ENCODE measurements at regions not wholly inside any gene's neighbourhood (a gene's known extent, or its start where the extent isn't known, plus 50 kb on each side); places are given as distances from the start of the nearest gene placed in this dataset.
"Not testable (repeated sequence)": the region's sequence is repeated elsewhere in the genome, so short reads cannot be mapped to it uniquely, and the experiment has no call there.

GRCh38 chr2:111258318-111258717, 137.6 kb downstream of the BCL2L11 start:
- H3K36me3 Mint-ChIP-seq (ENCODE audit: low read depth); H3K4me3 Mint-ChIP-seq; H3K27ac Mint-ChIP-seq; CTCF ChIA-PET; DNase-seq; H3K27me3 Mint-ChIP-seq; ATAC-seq (ENCODE audit: low read depth); H3K9me3 Mint-ChIP-seq; intact Hi-C loops (cut with micrococcal nuclease); POLR2A ChIA-PET; H3K4me1 Mint-ChIP-seq: not testable (repeated sequence)

DNA sequence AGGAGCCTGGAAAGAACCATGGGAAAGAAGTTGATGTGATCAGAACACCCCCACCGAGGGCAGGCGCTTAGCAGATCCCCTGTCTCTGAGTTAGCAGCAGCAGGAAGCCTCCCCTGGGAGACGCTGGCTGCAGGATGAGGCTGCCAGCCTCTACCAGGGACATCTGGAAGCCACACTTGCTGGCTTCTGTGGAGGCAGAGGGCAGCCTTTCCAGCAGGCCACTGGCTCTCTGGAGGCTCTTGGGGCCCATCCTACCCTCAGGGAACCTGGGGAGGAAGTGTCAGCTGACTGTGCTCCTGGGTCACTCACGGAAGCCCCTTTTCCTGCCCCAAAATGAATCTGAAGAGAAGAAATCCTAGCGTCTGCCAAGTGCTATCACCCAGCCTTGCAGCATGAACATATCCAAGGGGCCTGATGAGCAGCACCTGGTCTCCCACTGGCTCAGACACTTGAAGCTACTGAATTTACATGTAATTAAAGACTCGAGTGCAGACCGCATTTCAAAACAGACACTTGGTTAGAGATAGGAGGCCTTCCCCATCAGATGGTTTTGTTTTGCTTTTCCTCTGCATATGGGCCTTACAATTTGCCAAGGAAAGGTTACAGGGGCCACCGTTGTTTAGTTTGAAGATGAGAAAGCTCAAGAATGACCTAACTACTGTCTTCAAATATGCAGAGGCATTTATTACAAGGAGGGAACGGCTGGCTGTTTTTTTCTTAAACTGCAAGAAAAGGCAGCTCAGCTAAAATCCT, 142.1 kb downstream of the BCL2L11 start:
- H3K4me1 Mint-ChIP-seq; POLR2A ChIA-PET; CTCF ChIA-PET; H3K27me3 Mint-ChIP-seq; H3K36me3 Mint-ChIP-seq (ENCODE audit: low read depth); intact Hi-C loops (cut with micrococcal nuclease); H3K9me3 Mint-ChIP-seq; ATAC-seq (ENCODE audit: low read depth); H3K4me3 Mint-ChIP-seq; H3K27ac Mint-ChIP-seq; DNase-seq: not testable (repeated sequence)

DNA sequence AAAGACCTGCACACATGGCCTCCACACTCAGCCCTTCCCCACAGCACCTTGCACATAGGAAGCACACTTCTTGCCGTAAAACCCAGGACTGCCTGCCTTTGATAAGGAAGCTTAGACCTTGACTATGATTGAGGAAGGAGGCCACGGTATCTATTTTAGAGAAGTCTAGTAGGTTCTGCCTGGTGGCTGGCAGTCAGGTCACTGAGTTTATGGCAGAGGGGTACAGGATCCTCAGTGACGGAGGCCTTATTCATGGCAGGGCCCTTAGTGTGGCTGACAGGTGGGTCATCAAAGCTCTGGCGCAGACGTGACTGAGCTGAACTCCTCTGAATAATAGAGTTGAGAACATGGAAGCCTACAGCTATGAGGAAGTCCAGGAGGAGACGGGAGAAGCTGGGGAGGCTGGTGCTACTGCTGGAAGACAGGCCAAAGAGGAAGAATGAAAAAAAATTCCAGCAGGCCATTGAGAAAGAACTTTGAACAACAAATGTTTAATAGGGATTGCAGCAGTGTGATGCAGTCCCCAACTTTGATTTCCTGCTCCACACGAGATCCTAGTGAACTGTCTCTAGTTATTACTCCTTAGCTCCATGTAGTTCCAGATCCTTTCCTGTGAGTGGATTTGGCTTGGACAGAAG, 142.8 kb downstream of the BCL2L11 start:
- DNase-seq; H3K4me3 Mint-ChIP-seq; POLR2A ChIA-PET; H3K4me1 Mint-ChIP-seq; CTCF ChIA-PET; ATAC-seq (ENCODE audit: low read depth); H3K9me3 Mint-ChIP-seq; H3K27me3 Mint-ChIP-seq; H3K36me3 Mint-ChIP-seq (ENCODE audit: low read depth); H3K27ac Mint-ChIP-seq; intact Hi-C loops (cut with micrococcal nuclease): not testable (repeated sequence)

DNA sequence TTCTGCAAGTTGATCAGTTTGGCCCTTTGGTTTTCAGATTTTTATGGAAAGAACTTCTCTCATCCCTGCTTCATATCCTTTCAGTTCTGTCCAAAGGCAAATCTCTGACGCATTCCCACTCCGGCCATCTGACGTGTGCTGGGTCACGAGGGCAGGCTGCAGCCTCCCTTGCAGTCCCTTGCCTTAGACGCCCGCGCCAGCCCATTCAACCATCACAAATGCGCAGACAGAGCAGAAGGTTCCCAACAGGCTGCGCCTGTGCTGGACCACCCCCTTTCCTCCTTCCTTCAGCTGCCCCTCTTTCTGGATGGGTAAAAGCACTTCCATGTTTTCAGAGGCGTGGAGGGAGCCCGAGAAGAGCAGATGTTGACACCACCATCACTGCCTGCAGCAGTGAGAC, 144.2 kb downstream of the BCL2L11 start:
- DNase-seq; H3K9me3 Mint-ChIP-seq; ATAC-seq (ENCODE audit: low read depth); POLR2A ChIA-PET; H3K4me1 Mint-ChIP-seq; CTCF ChIA-PET; H3K36me3 Mint-ChIP-seq (ENCODE audit: low read depth); H3K4me3 Mint-ChIP-seq; H3K27ac Mint-ChIP-seq; intact Hi-C loops (cut with micrococcal nuclease); H3K27me3 Mint-ChIP-seq: not testable (repeated sequence)

GRCh38 chr2:111266556-111266955, 145.8 kb downstream of the BCL2L11 start:
- H3K4me3 Mint-ChIP-seq; intact Hi-C loops (cut with micrococcal nuclease); ATAC-seq (ENCODE audit: low read depth): not testable (repeated sequence)

DNA sequence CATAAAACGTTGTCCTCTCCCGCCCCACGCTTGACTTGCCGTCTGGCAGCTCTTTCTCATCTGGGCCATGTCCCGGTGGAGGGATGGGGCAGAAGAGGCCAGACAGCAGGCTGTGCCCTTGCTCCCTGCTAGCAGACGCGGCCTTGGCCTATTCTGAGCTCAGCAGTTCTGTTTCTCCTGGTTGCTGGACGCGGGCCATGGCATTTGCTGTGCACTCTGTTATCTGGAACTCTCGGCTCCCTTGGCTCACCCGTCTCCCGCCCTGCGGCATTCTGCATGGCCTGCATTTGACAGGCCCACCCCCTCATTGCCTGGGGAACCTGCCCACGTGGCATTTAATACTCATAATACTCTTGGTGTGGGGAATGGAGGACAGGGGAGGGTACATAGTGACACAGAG, 146.3 kb downstream of the BCL2L11 start:
- H3K9me3 Mint-ChIP-seq; H3K27ac Mint-ChIP-seq; POLR2A ChIA-PET; ATAC-seq (ENCODE audit: low read depth); CTCF ChIA-PET; H3K4me1 Mint-ChIP-seq; H3K4me3 Mint-ChIP-seq; H3K36me3 Mint-ChIP-seq (ENCODE audit: low read depth); DNase-seq; intact Hi-C loops (cut with micrococcal nuclease); H3K27me3 Mint-ChIP-seq: not testable (repeated sequence)

More at GRCh38 chr2:111266556-111266955, 145.8 kb downstream of the BCL2L11 start:
- H3K36me3 Mint-ChIP-seq (ENCODE audit: low read depth); H3K27me3 Mint-ChIP-seq; H3K4me1 Mint-ChIP-seq; H3K9me3 Mint-ChIP-seq; POLR2A ChIA-PET; DNase-seq; H3K27ac Mint-ChIP-seq; CTCF ChIA-PET: not testable (repeated sequence)

DNA sequence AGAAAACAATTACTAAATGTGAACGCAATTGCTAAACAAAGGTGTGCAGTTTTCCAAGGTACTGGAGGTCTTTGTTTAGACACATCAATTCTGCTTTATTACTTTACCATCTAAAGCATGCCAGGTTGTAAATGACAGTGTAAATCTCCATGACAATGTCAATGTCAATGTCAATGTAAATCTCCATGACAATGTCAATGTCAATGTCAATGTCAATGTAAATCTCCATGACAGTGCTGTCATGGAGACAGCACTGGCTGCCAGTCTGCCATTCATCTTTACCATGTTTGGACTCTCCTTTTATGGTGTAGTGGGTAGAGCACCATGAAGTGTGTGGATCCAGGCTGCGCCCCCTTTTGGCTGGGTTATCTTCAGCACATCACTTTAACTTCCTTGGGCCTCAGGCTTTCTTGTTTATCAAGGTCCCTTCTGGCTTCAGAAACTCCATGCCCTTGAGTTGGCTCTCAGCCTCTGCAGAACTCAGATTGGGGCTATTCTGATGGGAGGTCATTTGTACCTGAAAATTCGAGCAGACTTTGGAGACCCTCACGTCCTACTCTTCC, 149.1 kb downstream of the BCL2L11 start:
- ATAC-seq (ENCODE audit: low read depth); H3K4me1 Mint-ChIP-seq; intact Hi-C loops (cut with micrococcal nuclease); H3K4me3 Mint-ChIP-seq; CTCF ChIA-PET; DNase-seq; H3K27me3 Mint-ChIP-seq; H3K9me3 Mint-ChIP-seq; POLR2A ChIA-PET; H3K36me3 Mint-ChIP-seq (ENCODE audit: low read depth); H3K27ac Mint-ChIP-seq: not testable (repeated sequence)

DNA sequence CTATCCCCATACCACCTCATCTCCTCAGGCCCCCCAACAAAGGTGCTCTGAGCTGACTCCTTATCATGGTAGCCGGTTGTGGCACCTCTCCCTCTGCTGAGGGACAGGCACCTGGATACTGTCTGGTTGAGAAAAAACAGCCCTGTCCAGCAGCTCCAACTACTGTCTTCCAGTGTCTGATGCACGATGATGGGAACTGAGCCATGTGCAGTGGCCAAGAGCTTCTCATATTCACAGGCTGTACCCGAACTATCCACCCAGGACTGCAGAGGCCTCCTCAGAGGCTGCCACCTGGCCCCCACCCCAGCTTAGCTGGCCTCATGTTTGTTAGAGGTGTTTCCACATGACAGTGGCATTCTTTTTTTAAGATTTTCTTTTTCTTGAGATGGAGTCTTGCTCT, 149.9 kb downstream of the BCL2L11 start:
- H3K27ac Mint-ChIP-seq; H3K4me1 Mint-ChIP-seq; POLR2A ChIA-PET; ATAC-seq (ENCODE audit: low read depth); intact Hi-C loops (cut with micrococcal nuclease); H3K36me3 Mint-ChIP-seq (ENCODE audit: low read depth); DNase-seq; H3K27me3 Mint-ChIP-seq; H3K4me3 Mint-ChIP-seq; H3K9me3 Mint-ChIP-seq; CTCF ChIA-PET: not testable (repeated sequence)

GRCh38 chr2:111271647-111272304, 151.1 kb downstream of the BCL2L11 start:
- ATAC-seq (ENCODE audit: low read depth); intact Hi-C loops (cut with micrococcal nuclease); H3K4me1 Mint-ChIP-seq; DNase-seq; CTCF ChIA-PET; H3K36me3 Mint-ChIP-seq (ENCODE audit: low read depth); H3K27ac Mint-ChIP-seq; H3K4me3 Mint-ChIP-seq; H3K9me3 Mint-ChIP-seq; POLR2A ChIA-PET; H3K27me3 Mint-ChIP-seq: not testable (repeated sequence)

- H3K4me3 Mint-ChIP-seq; CTCF ChIA-PET; H3K27ac Mint-ChIP-seq; intact Hi-C loops (cut with micrococcal nuclease); H3K27me3 Mint-ChIP-seq; ATAC-seq (ENCODE audit: low read depth); DNase-seq; POLR2A ChIA-PET; H3K36me3 Mint-ChIP-seq (ENCODE audit: low read depth); H3K4me1 Mint-ChIP-seq; H3K9me3 Mint-ChIP-seq: not testable (repeated sequence)
Measured at GRCh38 chr2:111273007-111273406, 152.3 kb downstream of the BCL2L11 start.

GRCh38 chr2:111275047-111275853, 154.5 kb downstream of the BCL2L11 start:
- H3K4me1 Mint-ChIP-seq; H3K36me3 Mint-ChIP-seq (ENCODE audit: low read depth); intact Hi-C loops (cut with micrococcal nuclease); H3K27ac Mint-ChIP-seq; CTCF ChIA-PET; H3K4me3 Mint-ChIP-seq; POLR2A ChIA-PET; DNase-seq; H3K27me3 Mint-ChIP-seq; ATAC-seq (ENCODE audit: low read depth); H3K9me3 Mint-ChIP-seq: not testable (repeated sequence)

DNA sequence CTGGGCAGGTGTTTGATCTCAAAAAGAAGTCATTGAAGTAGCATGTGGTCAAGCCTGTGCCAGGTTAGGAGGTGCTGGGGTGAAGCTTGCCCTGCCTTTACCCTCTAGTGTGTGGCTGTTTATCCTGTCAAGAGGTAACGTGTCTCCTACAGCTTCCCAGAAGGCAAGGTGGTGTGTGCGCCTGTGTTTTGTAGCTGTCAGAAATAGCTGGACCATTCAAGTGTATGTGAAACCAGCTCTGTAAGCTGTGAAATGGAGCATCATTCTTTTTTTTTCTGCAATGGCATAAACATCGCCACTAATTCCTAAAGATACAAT, 155.1 kb downstream of the BCL2L11 start:
- H3K27ac Mint-ChIP-seq; H3K4me3 Mint-ChIP-seq; H3K36me3 Mint-ChIP-seq (ENCODE audit: low read depth); CTCF ChIA-PET; intact Hi-C loops (cut with micrococcal nuclease); POLR2A ChIA-PET; H3K9me3 Mint-ChIP-seq; ATAC-seq (ENCODE audit: low read depth); H3K27me3 Mint-ChIP-seq; DNase-seq; H3K4me1 Mint-ChIP-seq: not testable (repeated sequence)

Measured in activated B cell treated with CpG ODN at 0.5 μM for 24 hours (primary cell).